Coronary artery (tissue), 2 donors: ENCODE measurements at regions not wholly inside any gene's neighbourhood (a gene's known extent, or its start where the extent isn't known, plus 50 kb on each side); places are given as distances from the start of the nearest gene placed in this dataset.
A peak's percentile ranks its signal among the peaks of the same experiment; 100 is the strongest.
"Not testable (repeated sequence)": the region's sequence is repeated elsewhere in the genome, so short reads cannot be mapped to it uniquely, and the experiment has no call there.

Experiments used
- DNase-seq: peaks from one replicate; pipeline ENCODE4 v3.0.0-alpha.2; 2017; ENCODE audit warnings: low spot score
- H3K27ac ChIP-seq, 2 donors: fragments of 200-600 bp; sonication (generic); one replicate each; pipeline ENCODE4 v1.5.1; 2016 to 2019
- H3K4me3 ChIP-seq: fragments of 200-600 bp; sonication (generic); 2 replicates; pipeline ENCODE4 v1.5.1; 2016; ENCODE audit warnings: mild to moderate bottlenecking, moderate library complexity
- CTCF ChIP-seq: fragments of 200-600 bp; sonication (generic); IDR thresholded peaks from one replicate; pipeline ENCODE4 v1.5.1; 2019; ENCODE audit warnings: antibody characterized with exemption

DNA sequence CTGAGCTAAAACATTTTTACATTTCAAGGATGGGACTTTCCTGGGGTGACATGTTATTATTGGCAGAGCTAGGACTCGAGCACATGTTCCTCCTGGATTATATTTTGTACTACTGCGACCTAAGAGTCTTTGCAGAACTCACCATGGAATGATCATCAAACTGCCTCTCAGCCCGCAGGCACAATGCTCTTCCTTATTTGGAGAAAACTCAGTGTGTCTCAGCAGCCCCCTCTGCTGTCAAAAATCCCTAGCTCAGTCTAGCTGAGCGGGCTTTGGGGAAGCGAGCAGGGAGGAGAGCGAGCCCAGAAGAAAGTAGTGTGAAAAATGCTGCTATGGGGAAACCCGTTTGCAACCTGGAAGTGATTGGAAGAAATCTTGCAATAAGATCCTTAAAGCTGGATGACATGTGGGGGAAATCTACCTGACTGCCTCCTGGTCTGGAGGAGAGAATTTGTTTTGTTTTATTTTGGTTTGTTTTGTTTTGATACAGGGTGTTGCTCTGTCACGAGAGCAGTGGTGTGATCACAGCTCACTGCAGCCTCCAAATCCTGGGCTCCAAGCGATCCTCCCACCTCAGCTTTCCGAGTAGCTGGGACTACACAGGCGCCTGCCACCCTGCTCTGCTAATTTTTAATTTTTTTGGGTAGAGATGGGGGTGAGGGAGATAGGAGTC lies 89.9 kb upstream of the CLINT1 start:
- Histone ChIP-seq H3K27ac (peak overlapping the region; percentile 28 to 52), H3K4me3 (peak overlapping the region; percentile 39)
- DNase-seq, result peak; percentile 91
- TF ChIP-seq CTCF, result peak; percentile 66

- no peak for DNase-seq
- Histone ChIP-seq H3K4me3 (no peak overlapping the region), H3K27ac (no peak overlapping the region)
- TF ChIP-seq CTCF, result no peak
Observed at GRCh38 chr5:157947156-157947555, 88.2 kb upstream of the CLINT1 start.

DNA sequence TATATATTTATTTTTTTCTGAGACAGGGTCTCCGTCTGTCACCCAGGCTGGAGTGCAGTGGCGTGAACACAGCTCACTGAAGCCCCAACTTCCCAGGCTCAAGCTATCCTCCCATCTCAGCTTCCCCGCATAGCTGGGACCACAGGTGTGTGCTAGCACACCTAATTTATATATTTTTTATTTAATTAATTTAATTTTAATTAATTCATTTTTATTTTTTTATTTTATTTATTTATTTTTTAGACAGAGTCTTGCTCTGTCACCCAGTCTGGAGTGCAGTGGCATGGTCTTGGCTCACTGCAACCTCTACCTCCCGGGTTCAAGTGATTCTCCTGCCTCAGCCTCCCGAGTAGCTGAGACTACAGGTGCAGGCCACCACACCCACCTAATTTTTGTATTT lies 86.9 kb upstream of the CLINT1 start:
- H3K27ac ChIP-seq, H3K4me3 ChIP-seq, DNase-seq: not testable (repeated sequence)

DNA sequence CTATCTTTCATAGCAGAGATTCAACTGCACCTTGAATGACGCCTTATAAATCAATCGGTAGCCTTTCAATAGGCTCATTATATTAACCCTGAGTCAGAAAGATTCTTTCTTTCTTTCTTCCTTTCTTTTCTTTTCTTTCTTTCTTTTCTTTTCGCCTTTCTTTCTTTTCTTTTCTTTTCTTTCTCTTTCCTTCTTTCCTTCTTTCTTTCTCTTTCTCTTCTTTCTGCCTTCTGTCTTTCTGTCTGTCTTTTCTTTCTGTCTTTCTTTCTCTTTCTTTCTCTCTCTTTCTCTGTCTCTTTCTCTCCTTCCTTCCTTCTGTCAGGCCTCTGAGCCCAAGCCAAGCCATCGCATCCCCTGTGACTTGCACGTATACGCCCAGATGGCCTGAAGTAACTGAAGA lies 86.0 kb upstream of the CLINT1 start:
- TF ChIP-seq CTCF, result no peak

GRCh38 chr5:157944077-157944633 lies 85.2 kb upstream of the CLINT1 start:
- H3K4me3 ChIP-seq, result no peak overlapping the region
- TF ChIP-seq CTCF, result no peak
- no peak for DNase-seq
- no peak overlapping the region for H3K27ac ChIP-seq

More for the DNA sequence above, 86.0 kb upstream of the CLINT1 start:
- DNase-seq, result no peak
- no peak overlapping the region for H3K27ac ChIP-seq
- H3K4me3 ChIP-seq, result no peak overlapping the region

GRCh38 chr5:157942595-157942994 lies 83.7 kb upstream of the CLINT1 start:
- no peak for DNase-seq
- Histone ChIP-seq H3K27ac (no peak overlapping the region), H3K4me3 (no peak overlapping the region)
- no peak for TF ChIP-seq CTCF

GRCh38 chr5:157941616-157942015 lies 82.7 kb upstream of the CLINT1 start:
- no peak for TF ChIP-seq CTCF
- H3K4me3 ChIP-seq, result no peak overlapping the region
- H3K27ac ChIP-seq, result no peak overlapping the region
- DNase-seq, result no peak

- DNase-seq, H3K4me3 ChIP-seq, H3K27ac ChIP-seq: not testable (repeated sequence)
Observed at GRCh38 chr5:157938101-157938500, 79.2 kb upstream of the CLINT1 start.

DNA sequence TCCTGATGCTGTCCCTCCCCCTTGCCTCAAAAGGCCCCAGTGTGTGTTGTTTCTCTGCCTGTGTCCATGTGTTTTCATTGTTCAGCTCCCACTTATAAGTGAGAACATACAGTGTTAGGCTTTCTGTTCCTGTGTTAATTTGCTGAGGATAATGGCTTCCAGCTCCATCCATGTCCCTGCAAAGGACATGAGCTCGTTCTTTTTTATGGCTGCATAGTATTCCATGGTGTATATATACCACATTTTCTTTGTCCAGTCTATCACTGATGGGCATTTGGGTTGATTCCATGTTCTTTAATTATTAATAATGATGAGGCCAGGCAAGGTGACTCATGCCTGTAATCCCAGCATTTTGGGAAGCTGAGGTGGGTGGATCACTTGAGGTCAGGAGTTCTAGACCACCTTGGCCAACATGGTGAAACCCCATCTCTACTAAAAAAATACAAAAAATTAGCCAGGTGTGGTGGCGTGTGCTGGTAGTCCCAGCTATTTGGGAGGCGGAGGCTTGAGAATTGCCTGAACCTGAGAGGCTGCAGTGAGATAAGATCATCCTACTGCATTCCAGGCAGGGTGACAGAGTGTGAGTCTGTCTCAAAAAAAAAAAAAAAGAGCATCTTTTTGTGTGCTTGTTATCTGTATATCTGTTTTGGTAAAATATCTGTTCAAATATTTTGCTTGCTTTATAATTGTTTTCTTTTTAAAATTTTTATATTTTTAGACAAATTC lies 78.0 kb upstream of the CLINT1 start:
- H3K27ac ChIP-seq, H3K4me3 ChIP-seq, DNase-seq: not testable (repeated sequence)
